ENCODE measurements at regions not wholly inside any gene's neighbourhood (a gene's known extent, or its start where the extent isn't known, plus 50 kb on each side); places are given as distances from the start of the nearest gene placed in this dataset.

DNA sequence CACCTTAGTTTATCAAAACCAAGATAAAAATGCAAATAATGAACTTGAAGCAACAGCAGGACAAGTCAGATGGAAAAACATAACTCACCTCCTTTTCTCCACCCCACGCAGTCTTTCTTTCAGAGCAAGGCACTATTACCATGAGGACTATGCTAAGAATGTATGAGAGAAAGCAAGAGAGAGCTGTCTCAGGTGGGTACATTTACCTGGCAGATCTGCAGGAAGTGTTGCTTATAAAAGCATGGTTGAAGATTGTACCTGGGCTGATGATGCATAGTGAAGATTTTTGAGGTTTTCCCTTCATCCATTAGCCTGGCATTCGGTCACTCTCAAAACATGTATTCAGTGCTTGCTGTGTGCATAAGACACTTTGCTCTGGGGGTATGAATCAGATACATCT, 68.8 kb upstream of the IFNG-AS1 start:
- no peak overlapping the region for H3K4me3 ChIP-seq
- H3K36me3 ChIP-seq, result no peaks in the 10 kb centered on the region
- no peaks in the 10 kb centered on the region for H3K4me1 ChIP-seq
- H3K27me3 ChIP-seq, result no peaks in the 10 kb centered on the region
- H3K27ac ChIP-seq, result no peak overlapping the region
- TF ChIP-seq, protein P1, sequence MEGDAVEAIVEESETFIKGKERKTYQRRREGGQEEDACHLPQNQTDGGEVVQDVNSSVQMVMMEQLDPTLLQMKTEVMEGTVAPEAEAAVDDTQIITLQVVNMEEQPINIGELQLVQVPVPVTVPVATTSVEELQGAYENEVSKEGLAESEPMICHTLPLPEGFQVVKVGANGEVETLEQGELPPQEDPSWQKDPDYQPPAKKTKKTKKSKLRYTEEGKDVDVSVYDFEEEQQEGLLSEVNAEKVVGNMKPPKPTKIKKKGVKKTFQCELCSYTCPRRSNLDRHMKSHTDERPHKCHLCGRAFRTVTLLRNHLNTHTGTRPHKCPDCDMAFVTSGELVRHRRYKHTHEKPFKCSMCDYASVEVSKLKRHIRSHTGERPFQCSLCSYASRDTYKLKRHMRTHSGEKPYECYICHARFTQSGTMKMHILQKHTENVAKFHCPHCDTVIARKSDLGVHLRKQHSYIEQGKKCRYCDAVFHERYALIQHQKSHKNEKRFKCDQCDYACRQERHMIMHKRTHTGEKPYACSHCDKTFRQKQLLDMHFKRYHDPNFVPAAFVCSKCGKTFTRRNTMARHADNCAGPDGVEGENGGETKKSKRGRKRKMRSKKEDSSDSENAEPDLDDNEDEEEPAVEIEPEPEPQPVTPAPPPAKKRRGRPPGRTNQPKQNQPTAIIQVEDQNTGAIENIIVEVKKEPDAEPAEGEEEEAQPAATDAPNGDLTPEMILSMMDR (IDR thresholded peaks at IDR 0.05), result no peak
- DNase-seq, result no peak
- no peaks in the 10 kb centered on the region for H3K9me3 ChIP-seq
- intact Hi-C loops (cut with DNase I), result no loop called here
- ATAC-seq, result peak; percentile 31

DNA sequence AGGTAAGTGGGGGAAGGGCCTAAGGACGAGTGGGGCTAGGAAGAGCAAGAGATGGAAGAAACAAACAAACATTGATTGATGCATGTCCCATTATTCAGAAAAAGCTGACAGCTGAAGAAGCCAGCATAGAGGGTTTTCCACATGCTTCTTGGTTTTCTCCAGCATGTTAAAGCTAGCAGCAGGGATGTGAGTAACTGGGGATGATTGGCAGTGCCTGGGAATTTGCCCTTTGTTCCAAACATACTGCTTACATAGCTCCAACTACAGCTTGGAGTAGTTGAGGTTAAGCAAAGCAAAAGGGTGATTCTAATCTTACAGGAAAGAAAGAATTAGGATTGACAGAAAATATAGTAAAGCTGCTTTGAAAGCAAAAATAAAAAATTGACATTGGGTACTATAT, 68.0 kb upstream of the IFNG-AS1 start:
- Histone ChIP-seq H3K9me3 (no peaks in the 10 kb centered on the region), H3K27ac (no peak overlapping the region)

DNA sequence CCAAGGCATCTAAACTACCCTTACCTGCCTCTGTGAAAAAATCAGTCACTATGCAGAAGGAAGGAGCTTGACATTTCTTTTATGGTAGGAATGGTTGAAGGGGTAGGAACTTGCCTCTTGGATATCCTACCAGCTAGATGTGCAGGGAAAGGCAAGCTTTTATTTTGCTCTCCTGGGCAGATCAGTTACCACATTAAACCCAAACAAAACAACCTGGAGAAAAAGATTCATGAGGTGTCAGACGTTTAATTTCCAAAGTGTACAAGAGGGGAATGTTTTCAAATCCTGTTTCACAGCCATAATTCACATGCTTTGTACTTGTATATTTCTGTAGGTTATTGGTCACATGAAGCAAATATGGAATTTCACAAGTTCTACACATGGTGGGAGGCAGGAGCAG, 67.0 kb upstream of the IFNG-AS1 start:
- ATAC-seq (no peak), DNase-seq (no peak)
- TF ChIP-seq, protein P1 (IDR thresholded peaks at IDR 0.05), result no peak
- Histone ChIP-seq H3K27me3 (no peaks in the 10 kb centered on the region), H3K4me3 (no peak overlapping the region), H3K36me3 (no peaks in the 10 kb centered on the region), H3K4me1 (no peaks in the 10 kb centered on the region), H3K27ac (no peak overlapping the region), H3K9me3 (no peaks in the 10 kb centered on the region)
- intact Hi-C loops (cut with DNase I), result no loop called here

More for the DNA sequence above, 68.0 kb upstream of the IFNG-AS1 start:
- intact Hi-C loops (cut with DNase I), result no loop called here
- DNase-seq (no peak), ATAC-seq (no peak)
- Histone ChIP-seq H3K36me3 (no peaks in the 10 kb centered on the region), H3K4me1 (no peaks in the 10 kb centered on the region), H3K4me3 (no peak overlapping the region), H3K27me3 (no peaks in the 10 kb centered on the region)
- TF ChIP-seq, protein P1 (IDR thresholded peaks at IDR 0.05), result no peak

DNA sequence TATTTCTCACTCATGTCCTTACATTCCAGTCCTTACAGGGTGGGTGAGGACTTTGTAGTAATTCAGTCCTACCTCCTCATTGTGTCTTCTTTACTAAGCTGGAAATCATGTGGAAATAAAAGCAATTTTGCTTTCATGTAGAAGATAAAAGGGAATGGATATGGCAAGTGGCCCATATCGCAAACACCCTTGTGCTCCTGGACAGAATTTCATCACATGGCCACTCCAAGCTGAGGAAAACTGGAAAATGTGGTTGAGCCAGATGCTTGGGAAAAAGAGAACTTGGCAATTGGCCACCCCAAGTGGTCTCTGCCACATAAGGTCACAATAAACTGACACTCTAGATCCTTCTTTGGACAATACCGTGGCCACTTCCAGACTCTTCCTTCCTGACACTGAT, 64.2 kb upstream of the IFNG-AS1 start:
- peak in 2 of 4 donors; percentile 28 to 72 for DNase-seq
- peak; percentile 40 for ATAC-seq
- TF ChIP-seq, protein P1 (IDR thresholded peaks at IDR 0.05), result no peak

DNA sequence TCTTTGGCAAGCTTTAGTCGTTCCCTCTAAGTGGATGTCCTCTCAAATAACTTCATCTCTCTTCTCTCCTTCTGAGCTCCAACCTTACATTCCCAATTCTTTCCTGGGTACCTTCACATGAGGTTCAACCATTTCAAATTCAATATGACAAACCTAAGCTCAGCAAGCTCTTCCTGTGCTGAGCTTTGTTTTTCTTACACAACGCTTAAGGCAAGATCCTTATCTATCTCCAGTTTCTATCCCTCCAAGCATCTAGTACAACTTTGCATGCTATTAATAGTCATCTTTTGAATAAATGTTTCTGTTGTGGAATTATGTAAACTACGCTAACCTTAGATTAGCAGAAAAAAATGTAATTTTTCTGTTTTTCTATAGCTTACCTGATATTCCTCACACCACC, 63.7 kb upstream of the IFNG-AS1 start:
- TF ChIP-seq, protein P1 (IDR thresholded peaks at IDR 0.05), result no peak
- no peak overlapping the region for H3K27ac ChIP-seq

More for the DNA sequence above, 64.2 kb upstream of the IFNG-AS1 start:
- Histone ChIP-seq H3K9me3 (no peaks in the 10 kb centered on the region), H3K27ac (no peak overlapping the region), H3K27me3 (no peaks in the 10 kb centered on the region), H3K4me3 (no peak overlapping the region), H3K36me3 (no peaks in the 10 kb centered on the region), H3K4me1 (no peaks in the 10 kb centered on the region)
- intact Hi-C loops (cut with DNase I), result no loop called here

More for the DNA sequence above, 63.7 kb upstream of the IFNG-AS1 start:
- intact Hi-C loops (cut with DNase I), result no loop called here
- ATAC-seq, result no peak
- Histone ChIP-seq H3K27me3 (no peaks in the 10 kb centered on the region), H3K4me3 (no peak overlapping the region), H3K4me1 (no peaks in the 10 kb centered on the region), H3K36me3 (no peaks in the 10 kb centered on the region), H3K9me3 (no peaks in the 10 kb centered on the region)
- no peak for DNase-seq

Measured in left lung (tissue), 4 donors.